ENCODE measurements at regions not wholly inside any gene's neighbourhood (a gene's known extent, or its start where the extent isn't known, plus 50 kb on each side); places are given as distances from the start of the nearest gene placed in this dataset.

- TF ChIP-seq CTCF (optimal IDR thresholded peaks at IDR 0.05 in 1 of 3, IDR thresholded peaks at IDR 0.05 in 1 of 3, conservative IDR thresholded peaks at IDR 0.05 in 1 of 3; ENCODE audit: extremely low read depth in 1 of 3, insufficient read depth in 2 of 3, low read length in 3 of 3) (no peak), EZH2 (IDR thresholded peaks at IDR 0.05; ENCODE audit: low read length) (no peak)
These were observed 97.3 kb upstream of the SRD5A3 start for GRCh38 chr4:55248756-55249155.

Measured in keratinocyte (primary cell).